OCI-LY7 (cell line): ENCODE measurements at regions not wholly inside any gene's neighbourhood (a gene's known extent, or its start where the extent isn't known, plus 50 kb on each side); places are given as distances from the start of the nearest gene placed in this dataset.

ENCODE experiments used
- BruUV-seq: library from RNA; stranded (reverse); fragments of 400-500 nt; replicated peaks from 2 replicates; lab custom pipeline; 2021; lab: Mats Ljungman, UMichigan
- CTCF ChIA-PET: fragments of 300-600 bp; sonication (Branson Sonifier 250); formaldehyde crosslinking; loops from one replicate; lab custom pipeline; 2022; ENCODE audit warnings: antibody characterized with exemption; ENCODE audit not compliant: unreplicated experiment; lab: Charles Lee
- POLR2A ChIA-PET: fragments of 300-600 bp; sonication (Branson Sonifier 250); formaldehyde crosslinking; loops from one replicate; lab custom pipeline; 2022; ENCODE audit warnings: antibody characterized with exemption; lab: Charles Lee
- DNase-seq: peaks from one replicate; pipeline ENCODE4 v3.0.0-alpha.2; 2015; ENCODE audit warnings: low spot score
- H2AFZ ChIP-seq: fragments of 200-600 bp; sonication (generic), shearing (Covaris generic); 2 replicates; pipeline ENCODE4 v1.6.1; 2014; ENCODE audit warnings: mild to moderate bottlenecking, antibody characterized with exemption, low read length, moderate library complexity
- H3K27ac ChIP-seq: fragments of 200-600 bp; sonication (generic); 2 replicates; pipeline ENCODE4 v1.5.1; 2014; ENCODE audit warnings: mixed run types, low read depth, mild to moderate bottlenecking, moderate library complexity, low read length, inconsistent platforms; ENCODE audit not compliant: poor library complexity, severe bottlenecking
- H3K36me3 ChIP-seq: fragments of 200-600 bp; sonication (generic); 2 replicates; pipeline ENCODE4 v1.6.1; 2014; ENCODE audit warnings: mild to moderate bottlenecking, antibody characterized with exemption, low read length, moderate library complexity, mixed read lengths; ENCODE audit not compliant: insufficient read depth
- H3K4me1 ChIP-seq: fragments of 200-600 bp; sonication (generic); 2 replicates; pipeline ENCODE4 v1.5.1; 2014; ENCODE audit warnings: mild to moderate bottlenecking, low read length; ENCODE audit not compliant: insufficient read depth, poor library complexity, severe bottlenecking
- H3K4me2 ChIP-seq: fragments of 200-600 bp; sonication (generic); 2 replicates; pipeline ENCODE4 v1.6.1; 2014; ENCODE audit warnings: mild to moderate bottlenecking, low read length
- H3K4me3 ChIP-seq: fragments of 200-600 bp; sonication (generic); 2 replicates; pipeline ENCODE4 v1.5.1; 2014; ENCODE audit warnings: mild to moderate bottlenecking, low read depth, low read length; ENCODE audit not compliant: poor library complexity, severe bottlenecking
- H3K79me2 ChIP-seq: fragments of 200-600 bp; sonication (generic); 2 replicates; pipeline ENCODE4 v1.6.1; 2016; ENCODE audit warnings: low read depth, mild to moderate bottlenecking, low read length, moderate library complexity, mixed read lengths; ENCODE audit not compliant: insufficient read depth
- H3K9me2 ChIP-seq: fragments of 200-600 bp; sonication (generic); 2 replicates; pipeline ENCODE4 v1.6.1; 2016; ENCODE audit warnings: mild to moderate bottlenecking, low read length, mixed read lengths; ENCODE audit not compliant: insufficient read depth
- H3K9me3 ChIP-seq: fragments of 200-600 bp; sonication (generic); 2 replicates; pipeline ENCODE4 v1.6.1; 2014; ENCODE audit warnings: mild to moderate bottlenecking, mixed run types, low read length, mixed read lengths
- H4K20me1 ChIP-seq: fragments of 200-600 bp; sonication (generic); 2 replicates; pipeline ENCODE4 v1.6.1; 2014; ENCODE audit warnings: mild to moderate bottlenecking, antibody characterized with exemption, low read length, moderate library complexity, mixed read lengths; ENCODE audit not compliant: insufficient read depth
- CTCF ChIP-seq: fragments of 200-600 bp; sonication (generic); conservative IDR thresholded peaks from 2 replicates; pipeline ENCODE4 v1.5.1; 2014; ENCODE audit warnings: mild to moderate bottlenecking, antibody characterized with exemption, low read length, moderate library complexity, mixed read lengths
- EZH2phosphoT487 ChIP-seq: fragments of 200-600 bp; sonication (generic); IDR thresholded peaks from 2 replicates; pipeline ENCODE4 v1.6.1; 2018; ENCODE audit warnings: low read depth, borderline replicate concordance, mild to moderate bottlenecking, mixed run types, antibody characterized with exemption, low read length, moderate library complexity, mixed read lengths
- intact Hi-C: fragments of 100-400 bp; cut with micrococcal nuclease; formaldehyde crosslinking; loops from one replicate; pipeline ENCODE4 v1.10.0; 2022; ENCODE audit not compliant: unreplicated experiment

- TF ChIP-seq EZH2phosphoT487 (no peak), CTCF (no peak)
- Histone ChIP-seq H3K27ac (no peak overlapping the region), H3K9me2 (no peaks in the 10 kb centered on the region), H4K20me1 (no peaks in the 10 kb centered on the region), H3K4me1 (no peaks in the 10 kb centered on the region), H3K79me2 (no peaks in the 10 kb centered on the region), H3K36me3 (no peaks in the 10 kb centered on the region), H3K9me3 (no peaks in the 10 kb centered on the region), H3K4me3 (no peak overlapping the region), H2AFZ (no peak overlapping the region), H3K4me2 (no peak overlapping the region)
- ChIA-PET POLR2A (no interaction called here), CTCF (no interaction called here)
- no TSS peak for BruUV-seq
- no peak for DNase-seq
- intact Hi-C loops, result no loop called here
Observed at GRCh38 chr2:228561816-228562215, 380.3 kb upstream of the SPHKAP start.

GRCh38 chr2:228559774-228560415 lies 378.4 kb upstream of the SPHKAP start:
- no TSS peak for BruUV-seq
- Histone ChIP-seq H4K20me1 (no peaks in the 10 kb centered on the region), H3K4me1 (no peaks in the 10 kb centered on the region), H3K4me3 (no peak overlapping the region), H3K27ac (no peak overlapping the region), H3K4me2 (no peak overlapping the region), H3K9me3 (no peaks in the 10 kb centered on the region), H3K9me2 (no peaks in the 10 kb centered on the region), H3K79me2 (no peaks in the 10 kb centered on the region), H3K36me3 (no peaks in the 10 kb centered on the region), H2AFZ (no peak overlapping the region)
- TF ChIP-seq CTCF (no peak), EZH2phosphoT487 (no peak)
- intact Hi-C loops, result no loop called here
- ChIA-PET CTCF (no interaction called here), POLR2A (interaction anchor here (0.7 kb wide), 2 partner anchors 15 to 61 kb away, joined by 3 to 4 read pairs; no protein-coding TSS in a partner anchor)
- no peak for DNase-seq

- Histone ChIP-seq H4K20me1 (no peaks in the 10 kb centered on the region), H3K79me2 (no peaks in the 10 kb centered on the region), H3K36me3 (no peaks in the 10 kb centered on the region), H2AFZ (no peak overlapping the region), H3K9me3 (no peaks in the 10 kb centered on the region), H3K27ac (no peak overlapping the region), H3K4me2 (no peak overlapping the region), H3K9me2 (no peaks in the 10 kb centered on the region), H3K4me3 (no peak overlapping the region), H3K4me1 (no peaks in the 10 kb centered on the region)
- ChIA-PET POLR2A (no interaction called here), CTCF (no interaction called here)
- no TSS peak for BruUV-seq
- no peak for DNase-seq
- TF ChIP-seq CTCF, result no peak
- no peak for TF ChIP-seq EZH2phosphoT487
- intact Hi-C loops, result no loop called here
Observed at GRCh38 chr2:228556717-228557116, 375.2 kb upstream of the SPHKAP start.
